GM12891 (cell line): ENCODE measurements at regions not wholly inside any gene's neighbourhood (a gene's known extent, or its start where the extent isn't known, plus 50 kb on each side); places are given as distances from the start of the nearest gene placed in this dataset.

ENCODE experiments used
- PAX5 ChIP-seq: IDR thresholded peaks from 2 replicates; pipeline ENCODE4 v1.6.1; 2011; ENCODE audit warnings: low read length, moderate library complexity, mild to moderate bottlenecking; ENCODE audit not compliant: insufficient read depth, severe bottlenecking
- POLR2A ChIP-seq: IDR thresholded peaks from 2 replicates; pipeline ENCODE4 v1.6.1; 2011; ENCODE audit warnings: low read depth, low read length, control low read depth
- POLR2AphosphoS5 ChIP-seq: IDR thresholded peaks from 2 replicates; pipeline ENCODE4 v1.6.1; 2011; ENCODE audit warnings: low read depth, low read length, control low read depth
- POU2F2 ChIP-seq: IDR thresholded peaks from 2 replicates; pipeline ENCODE4 v1.6.1; 2011; ENCODE audit warnings: low read depth, mild to moderate bottlenecking, control low read depth, low read length, moderate library complexity
- SPI1 ChIP-seq: IDR thresholded peaks from 2 replicates; pipeline ENCODE4 v1.6.1; 2011; ENCODE audit warnings: low read depth, low read length, control low read depth
- TAF1 ChIP-seq: IDR thresholded peaks from 2 replicates; pipeline ENCODE4 v1.6.1; 2011; ENCODE audit warnings: low read depth, low read length, control low read depth

- TF ChIP-seq TAF1 = no peak
- TF ChIP-seq POLR2AphosphoS5 = no peak
- no peak for TF ChIP-seq POLR2A
- TF ChIP-seq SPI1 = no peak
- TF ChIP-seq POU2F2 = no peak
- no peak for TF ChIP-seq PAX5
These were observed 74.1 kb upstream of the CASZ1 start for GRCh38 chr1:10870493-10871096.
